H1 (cell line): ENCODE measurements at regions not wholly inside any gene's neighbourhood (a gene's known extent, or its start where the extent isn't known, plus 50 kb on each side); places are given as distances from the start of the nearest gene placed in this dataset.

Source experiments
- CTCF ChIA-PET: fragments of 300-600 bp; sonication (Branson Sonifier 250); formaldehyde crosslinking; loops from one replicate; lab custom pipeline; 2021; ENCODE audit not compliant: partially characterized antibody; lab: Charles Lee
- POLR2A ChIA-PET: fragments of 300-600 bp; sonication (Branson Sonifier 250); formaldehyde crosslinking; loops from one replicate; lab custom pipeline; 2021; ENCODE audit warnings: inconsistent platforms; ENCODE audit not compliant: partially characterized antibody; lab: Charles Lee
- DNase-seq, 2 experiments: peaks; one replicate each; pipeline versions ENCODE4 v3.0.0 to v3.0.0-alpha.2; 2010 to 2022; ENCODE audit warnings: low spot score in 2 of 2, low read depth in 1 of 2, mixed read lengths in 1 of 2
- FAIRE-seq: peaks from 2 replicates; lab custom pipeline; 2011; peaks lifted over from hg19 to GRCh38; lab: Jason Lieb, UNC
- H2AFZ ChIP-seq: 2 replicates; pipeline ENCODE4 v1.8.1; 2012; ENCODE audit warnings: low read length, inconsistent platforms
- H2AK5ac ChIP-seq: 2 replicates; pipeline ENCODE4 v1.6.1; 2013; ENCODE audit warnings: low read depth, low read length
- H2BK120ac ChIP-seq: replicated peaks from 2 replicates; pipeline ENCODE3; 2013; ENCODE audit warnings: low read depth, low read length, inconsistent platforms
- H2BK12ac ChIP-seq: 2 replicates; pipeline ENCODE4 v1.6.1; 2013; ENCODE audit warnings: low read depth, low read length
- H2BK15ac ChIP-seq: 2 replicates; pipeline ENCODE4 v1.6.1; 2013; ENCODE audit warnings: low read length
- H2BK20ac ChIP-seq: 2 replicates; pipeline ENCODE4 v1.6.1; 2013; ENCODE audit warnings: low read length
- H2BK5ac ChIP-seq: 2 replicates; pipeline ENCODE4 v1.6.1; 2013; ENCODE audit warnings: low read depth, low read length
- H3K14ac ChIP-seq: 2 replicates; pipeline ENCODE4 v1.6.1; 2013; ENCODE audit warnings: inconsistent platforms; ENCODE audit not compliant: insufficient read length
- H3K18ac ChIP-seq: 2 replicates; pipeline ENCODE4 v1.6.1; 2013; ENCODE audit warnings: low read length; ENCODE audit errors: extremely low read depth
- H3K23ac ChIP-seq: 2 replicates; pipeline ENCODE4 v1.6.1; 2013; ENCODE audit warnings: inconsistent platforms; ENCODE audit not compliant: insufficient read length
- H3K23me2 ChIP-seq: 2 replicates; pipeline ENCODE4 v1.6.1; 2013; ENCODE audit warnings: low read depth, low read length
- H3K27ac ChIP-seq: 2 replicates; pipeline ENCODE4 v1.6.1; 2011; ENCODE audit warnings: low read depth, low read length, inconsistent platforms
- H3K27me3 ChIP-seq, 4 experiments: replicated peaks in 1 of 4; 1 replicate in 1 of 4; 2 replicates in 3 of 4; pipeline versions ENCODE4 v1.6.1 to v1.8.1; 2011 to 2013; ENCODE audit warnings: low read length in 3 of 4, mild to moderate bottlenecking in 3 of 4, inconsistent platforms in 2 of 4, mixed read lengths in 2 of 4, moderate library complexity in 1 of 4; ENCODE audit not compliant: control insufficient read depth in 3 of 4, insufficient read depth in 3 of 4; ENCODE audit errors: extremely low read depth in 1 of 4
- H3K36me3 ChIP-seq, 4 experiments: 2 replicates each; pipeline versions ENCODE4 v1.6.1 to v1.8.1; 2011 to 2013; ENCODE audit warnings: mild to moderate bottlenecking in 4 of 4, low read length in 3 of 4, moderate library complexity in 2 of 4, control low read depth in 1 of 4, inconsistent platforms in 1 of 4; ENCODE audit not compliant: insufficient read depth in 4 of 4, control insufficient read depth in 2 of 4
- H3K4ac ChIP-seq: replicated peaks from 2 replicates; pipeline ENCODE3; 2013; ENCODE audit warnings: low read length, low read depth, mixed read lengths, inconsistent platforms; ENCODE audit not compliant: insufficient read length
- H3K4me1 ChIP-seq, 4 experiments: replicated peaks in 1 of 4; 1 replicate in 1 of 4; 2 replicates in 3 of 4; pipeline versions ENCODE4 v1.6.1 to v1.8.1; 2011 to 2013; ENCODE audit warnings: low read length in 3 of 4, inconsistent platforms in 2 of 4, mixed read lengths in 1 of 4; ENCODE audit not compliant: insufficient read depth in 4 of 4, control insufficient read depth in 3 of 4
- H3K4me2 ChIP-seq, 2 experiments: 2 replicates each; pipeline versions ENCODE4 v1.6.1 to v1.8.1; 2011 to 2013; ENCODE audit warnings: low read depth in 2 of 2, low read length in 2 of 2, control low read depth in 1 of 2, inconsistent platforms in 1 of 2, mild to moderate bottlenecking in 1 of 2; ENCODE audit not compliant: insufficient read depth in 1 of 2
- H3K4me3 ChIP-seq, 4 experiments: fragments of 200-600, 300-600 bp in 1 of 4; sonication (generic), shearing (Covaris generic), sonication (Bioruptor Twin) in 1 of 4; 2 replicates each; pipeline versions ENCODE4 v1.5.1 to v1.8.1; 2011 to 2016; ENCODE audit warnings: low read length in 4 of 4, low read depth in 3 of 4, control low read depth in 2 of 4, inconsistent platforms in 2 of 4, mild to moderate bottlenecking in 2 of 4, mixed read lengths in 1 of 4, moderate library complexity in 1 of 4; ENCODE audit not compliant: insufficient read depth in 2 of 4; ENCODE audit errors: extremely low read depth in 1 of 4
- H3K56ac ChIP-seq: replicated peaks from 2 replicates; pipeline ENCODE3; 2013; ENCODE audit warnings: low read depth, mild to moderate bottlenecking, mixed read lengths, low read length, inconsistent platforms; ENCODE audit not compliant: insufficient read length
- H3K79me1 ChIP-seq: 2 replicates; pipeline ENCODE4 v1.6.1; 2013; ENCODE audit warnings: low read depth, low read length, control low read depth
- H3K79me2 ChIP-seq, 2 experiments: 2 replicates each; pipeline versions ENCODE4 v1.6.1 to v1.8.1; 2012 to 2013; ENCODE audit warnings: low read length in 2 of 2, mild to moderate bottlenecking in 2 of 2, inconsistent platforms in 1 of 2; ENCODE audit not compliant: insufficient read depth in 2 of 2, control insufficient read depth in 1 of 2
- H3K9ac ChIP-seq, 4 experiments: replicated peaks in 1 of 4; 1 replicate in 1 of 4; 2 replicates in 3 of 4; pipeline versions ENCODE4 v1.6.1 to v1.8.1; 2011 to 2013; ENCODE audit warnings: low read depth in 3 of 4, low read length in 3 of 4, control low read depth in 2 of 4, mild to moderate bottlenecking in 2 of 4, moderate library complexity in 2 of 4, inconsistent platforms in 1 of 4; ENCODE audit errors: extremely low read depth in 1 of 4
- H3K9me3 ChIP-seq, 2 experiments: 2 replicates each; pipeline versions ENCODE4 v1.6.1 to v1.8.1; 2012 to 2013; ENCODE audit warnings: mild to moderate bottlenecking in 2 of 2, moderate library complexity in 2 of 2, control low read depth in 1 of 2, inconsistent platforms in 1 of 2, low read depth in 1 of 2, low read length in 1 of 2, mixed read lengths in 1 of 2; ENCODE audit not compliant: insufficient read depth in 2 of 2
- H4K20me1 ChIP-seq, 2 experiments: replicated peaks in 1 of 2; 2 replicates each; pipeline versions ENCODE3 to v1.8.1; 2011 to 2013; ENCODE audit warnings: inconsistent platforms in 2 of 2, low read length in 2 of 2, mild to moderate bottlenecking in 1 of 2; ENCODE audit not compliant: insufficient read depth in 2 of 2, control insufficient read depth in 1 of 2
- H4K5ac ChIP-seq: 2 replicates; pipeline ENCODE4 v1.6.1; 2013; ENCODE audit warnings: low read length, low read depth, mixed read lengths, inconsistent platforms; ENCODE audit not compliant: insufficient read length
- H4K8ac ChIP-seq: 2 replicates; pipeline ENCODE4 v1.8.0; 2013; ENCODE audit warnings: mild to moderate bottlenecking, moderate library complexity, low read length, inconsistent platforms; ENCODE audit not compliant: insufficient read depth; ENCODE audit errors: extremely low read depth
- H4K91ac ChIP-seq: replicated peaks from 2 replicates; pipeline ENCODE3; 2013; ENCODE audit warnings: low read length, mixed read lengths, inconsistent platforms; ENCODE audit not compliant: insufficient read length
- BCL11A ChIP-seq, 2 experiments: IDR thresholded peaks; one replicate each; pipeline ENCODE4 v1.6.1; 2011; ENCODE audit warnings: low read depth in 2 of 2, low read length in 2 of 2, mild to moderate bottlenecking in 2 of 2
- CREB1 ChIP-seq: IDR thresholded peaks from 2 replicates; pipeline ENCODE4 v1.6.1; 2012; ENCODE audit warnings: inconsistent platforms
- FOSL1 ChIP-seq: IDR thresholded peaks from 2 replicates; pipeline ENCODE4 v1.6.1; 2011; ENCODE audit warnings: mild to moderate bottlenecking, low read depth, low read length, moderate library complexity; ENCODE audit not compliant: insufficient read depth
- KDM4A ChIP-seq: IDR thresholded peaks from one replicate; pipeline ENCODE4 v1.7.1; 2012; ENCODE audit warnings: low read depth, mild to moderate bottlenecking, moderate library complexity, low read length, inconsistent platforms; ENCODE audit not compliant: severe bottlenecking
- RXRA ChIP-seq: IDR thresholded peaks from 2 replicates; pipeline ENCODE4 v1.6.1; 2011; ENCODE audit warnings: low read depth, mild to moderate bottlenecking, low read length, moderate library complexity; ENCODE audit not compliant: insufficient read depth
- SIRT6 ChIP-seq: IDR thresholded peaks from one replicate; pipeline ENCODE4 v1.7.1; 2012; ENCODE audit warnings: low read length, inconsistent platforms
- SIX5 ChIP-seq: IDR thresholded peaks from 2 replicates; pipeline ENCODE4 v1.6.1; 2011; ENCODE audit warnings: mild to moderate bottlenecking, low read depth, low read length
- SRF ChIP-seq: IDR thresholded peaks from 2 replicates; pipeline ENCODE4 v1.6.1; 2011; ENCODE audit warnings: mild to moderate bottlenecking, low read depth, low read length, moderate library complexity
- SUZ12 ChIP-seq: fragments of 200-600 bp; sonication (generic); IDR thresholded peaks from 2 replicates; pipeline ENCODE4 v1.6.1; 2012; ENCODE audit warnings: mild to moderate bottlenecking, inconsistent platforms, low read length, moderate library complexity, mixed read lengths
- TCF12 ChIP-seq: IDR thresholded peaks from 2 replicates; pipeline ENCODE4 v1.6.1; 2011; ENCODE audit warnings: low read depth, mild to moderate bottlenecking, low read length
- WGBS, 2 experiments: shearing (Covaris generic) in 1 of 2; methylation state at CpG; one replicate each; pipeline versions ENCODE4 v1.1.6 to v1.1.7; 2013 to 2015; ENCODE audit warnings: low lambda C conversion rate in 2 of 2, mixed read lengths in 2 of 2, inconsistent platforms in 1 of 2, low coverage in 1 of 2, missing lambda C conversion rate in 1 of 2; ENCODE audit not compliant: insufficient replicate concordance in 2 of 2, insufficient coverage in 1 of 2, insufficient read length in 1 of 2; ENCODE audit errors: extremely low coverage in 1 of 2, missing lambda C conversion rate in 1 of 2; 5-methylcytosine and 5-hydroxymethylcytosine counted together
- TF ChIP-seq, protein P1 (sequence below): IDR thresholded peaks from 2 replicates; pipeline ENCODE4 v1.6.1; 2011; ENCODE audit warnings: low read length, improper control_type of control experiment
- TF ChIP-seq, protein P2 (sequence below): IDR thresholded peaks from 2 replicates; pipeline ENCODE4 v1.6.1; 2012; ENCODE audit warnings: low read length, inconsistent platforms

GRCh38 chr2:160555420-160556071 is 61.9 kb upstream of the RBMS1 start:
- H3K56ac ChIP-seq = no peak overlapping the region
- H2BK120ac ChIP-seq = no peak overlapping the region
- no peak for FAIRE-seq
- no peak overlapping the region for H3K23ac ChIP-seq
- H4K91ac ChIP-seq = no peak overlapping the region
- H2BK20ac ChIP-seq = no peak overlapping the region
- H3K18ac ChIP-seq = no peak overlapping the region
- H2AK5ac ChIP-seq = no peak overlapping the region
- no peak for DNase-seq
- H3K23me2 ChIP-seq = no peaks in the 10 kb centered on the region
- no peak overlapping the region for H2BK12ac ChIP-seq
- H4K20me1 ChIP-seq = no peaks in the 10 kb centered on the region
- CTCF ChIA-PET = no interaction called here
- H3K9me3 ChIP-seq = no peaks in the 10 kb centered on the region
- POLR2A ChIA-PET = no interaction called here
- no peak overlapping the region for H3K4me3 ChIP-seq
- no peak overlapping the region for H4K8ac ChIP-seq
- no peak overlapping the region for H3K14ac ChIP-seq
- no peak overlapping the region for H2BK15ac ChIP-seq
- no peaks in the 10 kb centered on the region for H3K4me1 ChIP-seq
- H3K36me3 ChIP-seq = no peaks in the 10 kb centered on the region
- no peak overlapping the region for H3K9ac ChIP-seq
- no peak overlapping the region for H3K27ac ChIP-seq
- H3K79me1 ChIP-seq = no peaks in the 10 kb centered on the region
- 93% methylated on average over 6 of the region's 6 CpGs; no CpG with 5 or more reads in 1 of the 2 experiments for WGBS, 2 experiments
- H3K4ac ChIP-seq = no peak overlapping the region
- H2BK5ac ChIP-seq = no peak overlapping the region
- no peaks in the 10 kb centered on the region for H3K27me3 ChIP-seq
- H3K4me2 ChIP-seq = no peak overlapping the region
- no peaks in the 10 kb centered on the region for H3K79me2 ChIP-seq
- H4K5ac ChIP-seq = no peak overlapping the region
- no peak overlapping the region for H2AFZ ChIP-seq
- TF ChIP-seq CREB1 (no peak), SIX5 (no peak), RXRA (no peak), TCF12 (no peak), SUZ12 (no peak), BCL11A (IDR thresholded peaks at IDR 0.05; ENCODE audit: low read depth in 2 of 2, low read length in 2 of 2) (no peak), SRF (no peak), SIRT6 (no peak), FOSL1 (no peak), KDM4A (no peak)
- TF ChIP-seq, protein P1, sequence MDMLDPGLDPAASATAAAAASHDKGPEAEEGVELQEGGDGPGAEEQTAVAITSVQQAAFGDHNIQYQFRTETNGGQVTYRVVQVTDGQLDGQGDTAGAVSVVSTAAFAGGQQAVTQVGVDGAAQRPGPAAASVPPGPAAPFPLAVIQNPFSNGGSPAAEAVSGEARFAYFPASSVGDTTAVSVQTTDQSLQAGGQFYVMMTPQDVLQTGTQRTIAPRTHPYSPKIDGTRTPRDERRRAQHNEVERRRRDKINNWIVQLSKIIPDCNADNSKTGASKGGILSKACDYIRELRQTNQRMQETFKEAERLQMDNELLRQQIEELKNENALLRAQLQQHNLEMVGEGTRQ = no peak
- TF ChIP-seq, protein P2, sequence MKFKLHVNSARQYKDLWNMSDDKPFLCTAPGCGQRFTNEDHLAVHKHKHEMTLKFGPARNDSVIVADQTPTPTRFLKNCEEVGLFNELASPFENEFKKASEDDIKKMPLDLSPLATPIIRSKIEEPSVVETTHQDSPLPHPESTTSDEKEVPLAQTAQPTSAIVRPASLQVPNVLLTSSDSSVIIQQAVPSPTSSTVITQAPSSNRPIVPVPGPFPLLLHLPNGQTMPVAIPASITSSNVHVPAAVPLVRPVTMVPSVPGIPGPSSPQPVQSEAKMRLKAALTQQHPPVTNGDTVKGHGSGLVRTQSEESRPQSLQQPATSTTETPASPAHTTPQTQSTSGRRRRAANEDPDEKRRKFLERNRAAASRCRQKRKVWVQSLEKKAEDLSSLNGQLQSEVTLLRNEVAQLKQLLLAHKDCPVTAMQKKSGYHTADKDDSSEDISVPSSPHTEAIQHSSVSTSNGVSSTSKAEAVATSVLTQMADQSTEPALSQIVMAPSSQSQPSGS = no peak
